ENCODE measurements at regions not wholly inside any gene's neighbourhood (a gene's known extent, or its start where the extent isn't known, plus 50 kb on each side); places are given as distances from the start of the nearest gene placed in this dataset.
A peak's percentile ranks its signal among the peaks of the same experiment; 100 is the strongest.

- ATAC-seq (no peak), DNase-seq (ENCODE audit: low read depth in 1 of 2, low spot score in 1 of 2) (no peak), FAIRE-seq (no peak)
- 80% methylated on average over 9 of the region's 9 CpGs for WGBS (ENCODE audit: missing lambda C conversion rate)
- ChIA-PET CTCF (interaction anchor here (0.8 to 4.8 kb wide), 16 partner anchors 10 to 601 kb away, joined by 3 to 40 read pairs (median 4); no protein-coding TSS in a partner anchor), POLR2A (no interaction called here)
- Histone ChIP-seq H3K4me2 (no peak overlapping the region), H3K4me3 (no peak overlapping the region), H3K27ac (no peak overlapping the region), H3K9me3 (no peaks in the 10 kb centered on the region), H3K4me1 (peaks cover 5% of the 10 kb centered on the region; the same call in 2 of the 3 replicates)
- no peak for TF ChIP-seq RAD21 (conservative IDR thresholded peaks at IDR 0.05 in 1 of 2, IDR thresholded peaks at IDR 0.05 in 1 of 2)
These were observed 98.4 kb upstream of the HAND1 start for GRCh38 chr5:154576429-154576806.

DNA sequence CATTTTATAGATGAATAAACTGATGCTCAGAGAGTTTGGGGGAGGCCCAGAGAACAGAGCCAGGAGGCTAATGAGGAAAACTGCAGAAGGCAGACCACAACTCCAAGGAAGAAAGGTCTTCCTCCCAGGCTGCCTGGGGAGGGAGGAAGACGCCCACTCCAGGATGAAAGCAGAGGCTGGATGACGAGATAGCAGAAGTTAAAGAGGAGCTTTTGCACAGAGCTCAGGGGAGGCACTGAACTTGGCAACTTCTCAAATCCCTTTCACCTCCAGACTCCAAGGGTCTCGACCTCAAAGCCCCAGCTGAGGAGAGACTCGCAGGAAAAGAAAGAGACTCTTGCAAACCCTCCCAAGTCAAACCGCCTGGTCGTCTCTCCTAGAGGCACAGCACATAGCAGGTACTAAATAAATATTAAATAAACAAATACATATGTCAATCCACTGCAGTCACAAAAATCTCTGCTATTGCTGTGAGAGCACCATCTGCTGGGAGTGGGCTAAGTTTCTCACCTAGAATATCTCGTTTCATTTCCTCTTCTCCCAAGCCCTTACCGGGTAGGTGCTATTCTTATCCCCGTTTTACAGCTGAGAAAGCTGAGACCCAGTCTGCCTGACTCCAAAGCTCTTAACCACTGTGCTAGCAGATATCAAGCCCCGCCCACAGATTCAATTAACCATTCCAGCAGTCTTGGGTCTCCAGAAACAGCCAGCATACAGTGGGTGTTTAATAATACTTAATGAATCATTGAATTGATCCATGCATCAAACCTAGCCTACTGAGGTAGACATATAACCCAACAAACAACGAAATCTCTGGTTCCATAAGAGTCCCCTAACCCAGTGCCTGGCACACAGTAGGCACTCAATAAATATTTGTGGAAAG lies 97.8 kb upstream of the HAND1 start:
- no peak overlapping the region for H3K4me3 ChIP-seq
- H3K9me3 ChIP-seq, result no peaks in the 10 kb centered on the region
- H3K4me2 ChIP-seq, result no peak overlapping the region
- ATAC-seq, result peak; percentile 72 to 74; a peak in 5 of 6 replicates
- ChIA-PET CTCF (interaction anchor here (0.8 to 4.8 kb wide), 20 partner anchors 11 to 601 kb away, joined by 3 to 40 read pairs (median 4); no protein-coding TSS in a partner anchor), POLR2A (interaction anchor here (0.6 kb wide), 1 partner anchor 98 kb away, joined by 5 read pairs; the partner anchor contains the start of gene HAND1)
- peak in 1 of 2 experiments; percentile 38 for DNase-seq (ENCODE audit: low read depth in 1 of 2, low spot score in 1 of 2)
- WGBS (ENCODE audit: missing lambda C conversion rate), result 24% methylated on average over 11 of the region's 11 CpGs
- no peak for FAIRE-seq
- no peak overlapping the region for H3K27ac ChIP-seq
- H3K4me1 ChIP-seq, result 0 out of 3 replicates have a peak, but pooled peaks cover 3% of the 10 kb centered on the region
- peak; percentile 39 to 44 for TF ChIP-seq RAD21 (conservative IDR thresholded peaks at IDR 0.05 in 1 of 2, IDR thresholded peaks at IDR 0.05 in 1 of 2)
- TF ChIP-seq FOXS1 (CRISPR knock-in tag; IDR thresholded peaks at IDR 0.05), result no peak
- TF ChIP-seq CHD4 (IDR thresholded peaks at IDR 0.05; ENCODE audit: borderline replicate concordance), result no peak
- TF ChIP-seq SMC3 (IDR thresholded peaks at IDR 0.05), result peak; percentile 55
- TF ChIP-seq EHMT2 (IDR thresholded peaks at IDR 0.05; ENCODE audit: low read depth), result no peak
- no peak for TF ChIP-seq FOSL2 (IDR thresholded peaks at IDR 0.05)
- no peak for TF ChIP-seq FOSL2 (CRISPR knock-in tag; IDR thresholded peaks at IDR 0.05)
- no peak for TF ChIP-seq GATA3 (IDR thresholded peaks at IDR 0.05; ENCODE audit: borderline replicate concordance)
- no peak for TF ChIP-seq RFX5 (IDR thresholded peaks at IDR 0.05)
- no peak for TF ChIP-seq JUNB (IDR thresholded peaks at IDR 0.05)
- no peak for TF ChIP-seq BHLHE40 (IDR thresholded peaks at IDR 0.05; ENCODE audit: low read depth, low read length)
- TF ChIP-seq CTCF (IDR thresholded peaks at IDR 0.05), result peak; percentile 49
- TF ChIP-seq TFCP2L1 (CRISPR knock-in tag; IDR thresholded peaks at IDR 0.05), result no peak
- no peak for TF ChIP-seq ZNF302 (CRISPR knock-in tag; IDR thresholded peaks at IDR 0.05)

DNA sequence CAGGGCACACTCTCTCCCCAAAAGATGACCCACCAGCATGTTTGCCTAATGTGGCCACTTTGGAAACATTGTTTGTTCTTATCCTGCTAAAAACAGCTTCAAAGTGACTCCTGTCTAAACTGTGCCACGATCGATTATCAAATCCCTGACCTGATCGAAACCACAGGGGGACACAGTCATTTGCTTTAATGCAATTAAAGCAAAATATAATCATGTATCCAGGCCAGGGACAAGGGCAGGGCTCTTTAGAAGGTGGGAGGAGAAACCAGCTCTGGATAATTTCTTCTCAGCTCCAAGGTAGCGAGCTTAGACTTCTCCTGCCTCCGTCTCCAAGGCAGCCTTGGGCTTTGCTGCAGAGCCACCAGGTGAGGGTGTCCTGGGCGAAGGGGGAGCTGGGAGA lies 95.0 kb upstream of the HAND1 start:
- POLR2A ChIA-PET, result no interaction called here
- no peak for ATAC-seq
- H3K4me3 ChIP-seq, result no peak overlapping the region
- no peak overlapping the region for H3K4me2 ChIP-seq
- H3K27ac ChIP-seq, result no peak overlapping the region
- no peak for FAIRE-seq
- DNase-seq (ENCODE audit: low read depth in 1 of 2, low spot score in 1 of 2), result no peak
- 0 out of 3 replicates have a peak, but pooled peaks cover 3% of the 10 kb centered on the region for H3K4me1 ChIP-seq
- no peaks in the 10 kb centered on the region for H3K9me3 ChIP-seq
- CTCF ChIA-PET, result interaction anchor here (0.6 to 2.5 kb wide), 4 partner anchors 37 to 105 kb away, joined by 3 to 13 read pairs (median 8); no protein-coding TSS in a partner anchor
- WGBS (ENCODE audit: missing lambda C conversion rate), result 76% methylated on average over 6 of the region's 6 CpGs
- TF ChIP-seq, protein P1, sequence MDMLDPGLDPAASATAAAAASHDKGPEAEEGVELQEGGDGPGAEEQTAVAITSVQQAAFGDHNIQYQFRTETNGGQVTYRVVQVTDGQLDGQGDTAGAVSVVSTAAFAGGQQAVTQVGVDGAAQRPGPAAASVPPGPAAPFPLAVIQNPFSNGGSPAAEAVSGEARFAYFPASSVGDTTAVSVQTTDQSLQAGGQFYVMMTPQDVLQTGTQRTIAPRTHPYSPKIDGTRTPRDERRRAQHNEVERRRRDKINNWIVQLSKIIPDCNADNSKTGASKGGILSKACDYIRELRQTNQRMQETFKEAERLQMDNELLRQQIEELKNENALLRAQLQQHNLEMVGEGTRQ (IDR thresholded peaks at IDR 0.05), result no peak
- no peak for TF ChIP-seq CTCF (IDR thresholded peaks at IDR 0.05)
- no peak for TF ChIP-seq RCOR1 (IDR thresholded peaks at IDR 0.05; ENCODE audit: low read depth, low read length)
- no peak for TF ChIP-seq PHF8 (IDR thresholded peaks at IDR 0.05; ENCODE audit: borderline replicate concordance, low read depth)

Data from A549 (cell line).